ENCODE measurements at regions not wholly inside any gene's neighbourhood (a gene's known extent, or its start where the extent isn't known, plus 50 kb on each side); places are given as distances from the start of the nearest gene placed in this dataset.
"Not testable (repeated sequence)": the region's sequence is repeated elsewhere in the genome, so short reads cannot be mapped to it uniquely, and the experiment has no call there.

- no peak for DNase-seq (ENCODE audit: low read depth in 2 of 2)
These were observed 218.7 kb upstream of the SGO1 start for GRCh38 chr3:20404741-20405100.

- no peak for DNase-seq (ENCODE audit: low read depth in 2 of 2)
These were observed 218.2 kb upstream of the SGO1 start for GRCh38 chr3:20403986-20404740.

- no peak for DNase-seq (ENCODE audit: low read depth in 2 of 2)
These were observed 215.2 kb upstream of the SGO1 start for GRCh38 chr3:20401253-20401652.

DNA sequence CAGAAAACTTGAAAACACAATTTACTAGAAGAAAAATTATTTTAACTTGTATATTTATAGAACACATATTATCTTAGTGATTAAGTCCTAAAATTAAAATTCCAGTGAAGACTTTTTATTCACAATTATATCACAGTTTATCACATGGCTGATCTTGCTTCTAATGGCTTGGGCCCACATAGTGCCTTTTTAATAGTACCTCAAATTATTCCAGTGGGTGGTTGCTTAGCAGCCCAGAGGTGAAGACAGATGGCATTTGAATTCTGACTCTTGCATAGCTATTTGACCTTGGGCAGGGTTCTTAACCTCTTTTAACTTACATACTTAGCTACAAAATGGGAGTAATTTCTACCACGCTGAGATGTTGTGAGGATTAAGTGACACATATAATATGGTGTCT lies 214.7 kb upstream of the SGO1 start:
- no peak for DNase-seq (ENCODE audit: low read depth in 2 of 2)

GRCh38 chr3:20400281-20400680 lies 214.3 kb upstream of the SGO1 start:
- no peak for DNase-seq (ENCODE audit: low read depth in 2 of 2)

- DNase-seq (ENCODE audit: low read depth in 2 of 2) = no peak
These were observed 210.3 kb upstream of the SGO1 start for GRCh38 chr3:20396335-20396734.

DNA sequence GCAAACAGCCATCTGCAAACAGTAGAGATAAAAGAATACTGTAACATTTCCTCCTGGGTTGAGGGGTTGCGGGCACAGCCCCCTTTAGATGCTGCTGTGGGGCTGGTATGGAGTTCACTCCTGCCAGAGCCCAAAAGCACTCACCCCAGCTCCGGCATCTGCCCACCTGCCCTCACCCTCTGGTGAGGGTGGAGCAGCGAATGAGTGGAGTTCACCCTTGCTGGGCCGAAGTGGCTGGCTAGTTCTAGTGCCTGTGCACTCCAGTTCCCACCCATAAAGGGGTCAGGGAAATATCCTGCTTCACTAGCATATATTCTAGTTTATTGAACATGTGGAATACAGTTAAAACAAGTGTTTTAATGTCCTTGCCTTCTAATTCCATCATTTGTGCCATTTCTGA lies 209.7 kb upstream of the SGO1 start:
- DNase-seq (ENCODE audit: low read depth in 2 of 2) = no peak

- no peak for DNase-seq (ENCODE audit: low read depth in 2 of 2)
These were observed 208.2 kb upstream of the SGO1 start for GRCh38 chr3:20394243-20394642.

GRCh38 chr3:20391644-20392043 lies 205.6 kb upstream of the SGO1 start:
- DNase-seq (ENCODE audit: low read depth in 2 of 2) = no peak

DNA sequence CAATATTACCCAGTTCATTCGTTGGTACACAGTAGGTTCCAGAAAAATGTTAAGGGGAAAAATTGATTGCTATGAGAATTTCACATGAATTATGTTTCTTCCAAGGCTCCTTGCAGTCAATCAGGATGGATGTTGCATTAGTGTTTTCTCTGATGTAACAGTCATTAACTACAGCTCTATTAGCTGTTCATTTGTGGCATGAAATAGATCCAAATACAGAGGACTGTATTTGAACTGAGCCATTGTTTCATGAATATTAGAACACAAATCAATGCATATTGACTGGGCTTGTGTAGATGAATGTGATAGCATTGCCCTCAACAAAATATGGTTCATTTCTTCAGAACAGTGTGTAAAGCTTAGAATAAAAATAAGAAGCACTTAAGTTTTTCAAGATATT lies 203.0 kb upstream of the SGO1 start:
- no peak for DNase-seq (ENCODE audit: low read depth in 2 of 2)

DNA sequence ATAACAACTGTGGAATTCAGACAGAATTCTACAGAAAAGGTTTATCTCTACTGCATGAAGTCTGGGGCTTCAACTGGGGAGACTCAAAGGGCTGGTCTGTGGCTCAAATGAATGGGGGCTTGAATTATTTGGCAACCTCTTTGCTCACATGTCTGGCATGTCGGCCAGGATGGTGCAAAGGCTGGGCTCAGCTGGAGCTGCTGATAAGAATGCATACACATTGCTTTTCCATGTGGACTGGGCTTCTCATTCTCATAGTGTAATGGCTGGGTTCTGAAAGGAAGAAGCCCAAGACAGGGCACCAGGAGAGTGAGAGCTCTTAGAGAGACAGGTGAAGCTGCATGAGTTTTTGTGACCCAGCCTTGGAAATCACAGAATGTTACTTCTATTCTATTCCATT lies 194.3 kb upstream of the SGO1 start:
- DNase-seq (ENCODE audit: low read depth in 2 of 2) = no peak

DNA sequence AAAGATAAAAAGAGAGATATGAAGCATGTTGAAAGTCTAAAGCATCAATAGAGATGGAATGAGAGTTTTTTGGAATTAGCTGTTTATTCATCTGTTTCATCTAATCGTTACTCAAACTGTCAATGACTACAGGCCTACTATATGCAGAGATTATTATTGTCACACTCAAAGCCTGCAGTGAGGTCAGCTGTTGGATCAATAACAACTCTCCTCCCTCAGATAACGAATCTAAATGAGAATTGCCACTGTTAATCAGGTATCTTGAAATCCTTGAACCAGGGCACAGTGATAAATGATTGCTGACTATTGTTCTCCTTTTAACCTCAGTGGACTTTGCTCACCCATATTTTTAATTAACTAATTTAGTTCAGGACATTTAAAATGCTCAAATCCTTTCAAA lies 192.3 kb upstream of the SGO1 start:
- no peak for DNase-seq (ENCODE audit: low read depth in 2 of 2)

- DNase-seq (ENCODE audit: low read depth in 2 of 2) = no peak
These were observed 190.7 kb upstream of the SGO1 start for GRCh38 chr3:20376665-20377217.

- no peak for DNase-seq (ENCODE audit: low read depth in 2 of 2)
These were observed 189.3 kb upstream of the SGO1 start for GRCh38 chr3:20375302-20375701.

DNA sequence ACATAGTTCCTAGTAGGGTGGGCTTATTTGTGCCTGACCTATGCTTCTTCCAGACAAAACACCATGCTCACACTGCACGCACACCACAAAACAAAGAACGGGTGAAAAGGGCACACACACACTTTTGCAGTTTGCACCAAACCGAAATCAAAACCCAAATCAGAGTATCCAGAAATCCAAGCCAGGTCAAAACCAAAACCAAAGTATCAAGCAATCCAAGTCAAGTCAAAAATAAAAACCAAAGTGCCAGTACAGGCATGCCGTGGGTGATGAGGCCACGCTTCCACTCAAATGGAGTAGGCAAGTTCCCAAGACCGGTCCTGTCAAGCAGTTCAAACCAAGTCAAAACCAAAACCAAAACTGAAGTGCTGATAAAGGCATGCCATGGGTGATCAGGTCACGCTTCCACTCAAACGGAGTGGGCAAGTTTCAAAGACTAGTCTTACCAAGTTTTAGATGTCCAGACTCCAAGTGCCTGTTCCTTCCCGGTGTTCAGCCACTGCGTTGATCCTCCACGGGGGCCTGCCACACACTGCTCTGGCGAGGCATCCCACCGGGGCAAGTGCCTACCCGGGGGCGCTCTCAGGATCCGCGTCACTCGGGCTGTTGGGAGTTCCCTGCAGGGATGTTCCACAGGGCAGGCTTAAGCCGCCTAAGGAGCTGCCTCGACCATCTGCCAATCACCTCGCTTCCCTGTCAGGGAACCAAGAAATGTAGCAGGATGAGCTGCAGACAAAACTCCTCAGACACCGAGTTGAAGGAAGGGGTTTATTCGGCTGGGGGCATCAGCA lies 184.5 kb upstream of the SGO1 start:
- DNase-seq (ENCODE audit: low read depth in 2 of 2) = not testable (repeated sequence)

GRCh38 chr3:20361000-20361399 lies 175.0 kb upstream of the SGO1 start:
- DNase-seq (ENCODE audit: low read depth in 2 of 2) = no peak

- DNase-seq (ENCODE audit: low read depth in 2 of 2) = no peak
These were observed 167.3 kb upstream of the SGO1 start for GRCh38 chr3:20353286-20353685.

DNA sequence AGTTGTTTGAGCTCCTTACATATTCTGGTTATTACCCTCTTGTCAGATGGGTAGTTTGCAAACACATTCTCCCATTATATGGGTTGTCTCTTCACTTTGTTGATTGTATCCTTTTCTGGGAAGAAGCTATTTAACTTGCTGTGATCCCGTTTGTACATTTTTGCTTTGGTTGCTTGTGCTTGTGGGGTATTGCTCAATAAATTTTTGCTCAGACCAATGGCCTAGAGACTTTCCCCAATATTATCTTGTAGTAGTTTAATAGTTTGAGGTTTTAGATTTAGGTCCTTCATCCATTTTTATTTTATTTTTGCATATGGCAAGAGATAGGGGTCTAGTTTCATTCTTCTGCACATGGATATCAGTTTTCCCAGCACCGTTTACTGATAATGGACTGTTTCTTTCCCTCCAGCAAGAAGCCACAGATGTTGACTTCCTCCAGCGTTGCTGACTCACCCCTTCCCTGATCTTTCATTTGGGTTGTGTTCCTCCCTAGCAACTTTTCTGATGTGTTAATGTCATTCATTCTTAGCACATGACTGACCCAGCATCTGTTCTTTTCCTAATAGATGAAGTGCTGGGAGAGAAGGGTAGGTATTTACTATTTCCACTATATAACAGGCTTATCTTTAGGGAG lies 166.7 kb upstream of the SGO1 start:
- DNase-seq (ENCODE audit: low read depth in 2 of 2) = no peak

GRCh38 chr3:20350449-20350848 lies 164.4 kb upstream of the SGO1 start:
- DNase-seq (ENCODE audit: low read depth in 2 of 2) = no peak

DNA sequence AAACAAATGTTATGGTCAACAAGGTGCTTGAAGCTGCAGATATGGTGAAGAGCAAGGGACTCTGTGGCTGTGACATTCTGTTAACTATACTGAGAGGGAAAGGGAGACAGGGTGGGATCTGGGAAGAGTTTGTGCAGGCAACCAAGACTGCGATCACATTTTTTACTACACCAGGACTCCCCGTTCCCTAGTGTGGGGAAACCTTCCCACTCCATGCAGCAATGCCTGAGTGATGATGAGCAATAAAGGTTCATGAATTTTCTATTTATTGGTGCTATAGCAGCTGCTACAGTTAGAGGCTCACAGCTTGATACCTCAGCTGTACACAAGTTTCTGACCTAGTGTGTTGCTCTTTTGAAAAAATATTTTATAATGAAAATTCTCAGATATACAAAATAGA lies 160.9 kb upstream of the SGO1 start:
- DNase-seq (ENCODE audit: low read depth in 2 of 2) = no peak

- DNase-seq (ENCODE audit: low read depth in 2 of 2) = no peak
These were observed 160.4 kb upstream of the SGO1 start for GRCh38 chr3:20346369-20346768.

DNA sequence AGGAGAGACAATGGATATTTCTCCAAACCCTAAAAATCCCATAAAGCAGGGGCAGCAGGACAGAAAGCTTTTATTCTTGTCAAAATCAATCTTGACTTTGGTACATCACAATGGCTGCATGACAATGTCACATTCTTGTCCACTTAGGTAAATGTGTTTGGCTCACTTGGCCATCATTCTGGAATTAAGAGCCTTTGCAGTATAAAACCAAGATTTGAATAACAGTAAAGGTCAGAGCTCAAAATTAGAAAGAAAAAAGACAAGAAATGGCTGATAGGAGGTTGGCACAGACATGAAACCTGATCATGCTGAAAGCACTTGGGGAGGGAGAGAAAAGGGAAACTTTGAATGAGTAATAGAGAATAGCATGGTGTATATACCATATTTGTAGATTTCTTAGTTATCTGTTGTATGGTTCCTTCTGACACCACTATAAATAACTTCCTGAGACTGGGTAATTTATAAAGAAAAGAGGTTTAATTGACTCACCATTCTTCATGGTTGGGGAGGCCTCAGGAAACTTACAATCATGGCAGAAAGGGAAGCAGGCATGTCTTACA lies 158.5 kb upstream of the SGO1 start:
- DNase-seq (ENCODE audit: low read depth in 2 of 2) = no peak
